GM18951 (cell line): ENCODE measurements at regions not wholly inside any gene's neighbourhood (a gene's known extent, or its start where the extent isn't known, plus 50 kb on each side); places are given as distances from the start of the nearest gene placed in this dataset.
"Not testable (repeated sequence)": the region's sequence is repeated elsewhere in the genome, so short reads cannot be mapped to it uniquely, and the experiment has no call there.

Experiments used
- POLR2A ChIP-seq: IDR thresholded peaks from 4 replicates; pipeline ENCODE4 v1.6.1; 2011; ENCODE audit warnings: mild to moderate bottlenecking; ENCODE audit not compliant: insufficient read length, insufficient read depth; ENCODE audit errors: extremely low read depth
- in situ Hi-C: fragments of 300-500 bp; cut with MboI; formaldehyde crosslinking; loops from one replicate; pipeline ENCODE4 v1.12.0; 2022; ENCODE audit warnings: low sequenced_read_pairs, mixed read lengths, inconsistent platforms; ENCODE audit not compliant: unreplicated experiment

GRCh38 chr3:31295150-31295765 lies 237.5 kb upstream of the STT3B start:
- no peak for TF ChIP-seq POLR2A
- in situ Hi-C loops: no loop called here

GRCh38 chr3:31297726-31298298 lies 234.9 kb upstream of the STT3B start:
- in situ Hi-C loops: no loop called here
- no peak for TF ChIP-seq POLR2A

DNA sequence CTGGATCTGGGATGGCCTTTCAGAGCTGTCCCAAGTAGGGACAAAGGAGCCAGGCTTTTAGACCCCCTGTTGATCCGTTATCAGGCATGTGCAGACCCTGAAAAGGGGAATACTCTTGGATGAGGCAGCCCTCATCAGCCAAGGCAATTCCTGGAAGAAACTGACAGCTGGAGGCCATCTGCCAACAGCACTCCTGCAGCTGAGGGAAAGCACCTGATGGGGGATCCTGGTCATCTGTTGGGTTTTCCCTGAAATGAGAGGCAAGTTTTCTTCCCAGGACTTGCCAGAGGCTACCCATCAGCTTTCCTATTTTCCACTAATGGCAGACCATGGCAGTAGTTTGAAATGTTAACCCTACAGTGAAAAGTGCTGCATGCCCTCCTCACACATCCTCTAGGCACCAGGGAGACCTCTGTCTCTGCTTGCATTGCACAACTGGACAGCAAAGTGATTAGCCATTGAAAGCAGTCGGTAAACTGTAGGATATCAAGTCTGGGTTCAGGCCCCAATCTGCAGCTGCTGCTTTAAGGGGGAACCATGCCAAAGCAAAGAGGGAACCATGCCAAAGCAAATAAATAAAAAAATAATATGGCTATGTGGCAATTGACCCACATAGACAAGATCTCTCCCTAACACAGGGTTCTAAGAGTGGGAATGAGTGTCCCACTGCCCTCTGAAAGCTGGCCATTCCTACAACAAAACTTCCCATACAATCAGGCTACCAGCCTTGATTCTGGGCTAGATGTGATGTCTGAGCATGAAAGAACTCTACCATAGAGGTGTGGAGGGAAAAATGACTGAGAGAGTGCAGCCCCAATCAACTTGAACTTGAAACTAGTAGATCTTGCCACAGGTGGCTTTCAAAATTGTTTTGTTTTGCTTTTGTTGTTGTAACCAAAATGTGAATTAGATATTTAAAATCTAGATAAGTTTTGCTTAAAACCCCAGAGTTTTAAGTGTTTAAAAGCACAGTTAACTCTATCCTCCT lies 232.0 kb upstream of the STT3B start:
- no peak for TF ChIP-seq POLR2A
- in situ Hi-C loops: no loop called here

DNA sequence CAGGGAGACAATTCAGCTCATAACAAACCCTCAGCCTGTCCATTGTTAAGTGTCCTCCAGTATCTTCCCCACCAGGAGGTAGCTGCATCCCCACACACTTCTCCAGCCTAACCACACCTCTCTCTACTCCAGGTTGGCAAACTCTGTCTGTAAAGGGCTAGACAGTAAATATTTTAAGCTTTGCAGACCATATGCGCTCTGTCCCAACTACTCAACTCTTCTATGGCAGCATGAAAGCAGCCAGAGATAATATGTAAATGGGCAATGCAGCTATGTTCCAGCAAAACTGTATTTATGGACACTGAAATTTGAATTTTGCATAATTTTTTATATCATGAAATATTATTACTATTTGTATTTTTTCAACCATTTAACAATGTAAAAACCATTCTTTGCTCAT lies 230.4 kb upstream of the STT3B start:
- in situ Hi-C loops: no loop called here
- TF ChIP-seq POLR2A: no peak

DNA sequence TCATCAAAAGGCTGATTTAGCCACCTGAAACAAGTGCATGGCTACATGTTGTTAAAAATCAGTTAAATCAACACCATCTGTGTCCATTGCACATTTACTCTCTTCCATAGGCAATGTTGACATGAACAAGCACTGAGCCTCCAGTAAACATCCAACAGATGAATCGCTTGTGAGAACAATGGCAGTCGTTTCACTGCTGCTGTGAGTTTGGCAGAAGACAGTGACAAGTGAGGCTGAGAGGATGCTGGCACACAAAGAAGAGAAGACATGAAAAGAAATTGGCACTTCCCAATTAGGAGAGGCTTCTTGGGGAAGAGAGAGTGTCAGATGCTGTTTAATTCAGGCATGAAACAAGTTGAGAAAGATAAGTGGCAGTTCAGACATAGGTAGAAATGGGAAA lies 227.4 kb upstream of the STT3B start:
- in situ Hi-C loops: no loop called here
- TF ChIP-seq POLR2A: no peak

GRCh38 chr3:31307131-31307785 lies 225.5 kb upstream of the STT3B start:
- TF ChIP-seq POLR2A: no peak
- in situ Hi-C loops: no loop called here

- in situ Hi-C loops: no loop called here
- no peak for TF ChIP-seq POLR2A
These were observed 221.2 kb upstream of the STT3B start for GRCh38 chr3:31311559-31311958.

GRCh38 chr3:31312400-31312799 lies 220.3 kb upstream of the STT3B start:
- in situ Hi-C loops: no loop called here
- TF ChIP-seq POLR2A: no peak

GRCh38 chr3:31314258-31314657 lies 218.5 kb upstream of the STT3B start:
- no peak for TF ChIP-seq POLR2A
- in situ Hi-C loops: no loop called here

GRCh38 chr3:31319332-31319731 lies 213.4 kb upstream of the STT3B start:
- TF ChIP-seq POLR2A: no peak
- in situ Hi-C loops: no loop called here

DNA sequence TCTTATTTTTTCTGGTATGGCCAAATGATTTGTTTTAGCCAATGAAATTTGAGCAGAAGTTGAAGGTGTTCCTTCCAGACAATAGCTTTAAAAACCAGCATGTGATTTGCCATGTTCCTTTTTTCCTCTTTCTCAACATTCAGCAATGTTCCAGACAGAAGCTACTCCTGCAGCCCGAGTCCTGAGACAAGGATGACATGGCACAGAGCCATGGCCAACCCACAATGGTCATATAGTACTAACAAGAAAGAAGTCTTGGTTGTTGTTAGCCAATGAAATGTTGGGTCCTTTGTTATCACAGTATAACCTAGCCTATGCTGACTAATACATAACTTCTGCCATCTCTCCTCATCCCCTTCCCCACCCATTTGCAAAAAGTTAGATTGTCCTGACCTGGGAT lies 211.1 kb upstream of the STT3B start:
- TF ChIP-seq POLR2A: no peak
- in situ Hi-C loops: no loop called here

- TF ChIP-seq POLR2A: no peak
- in situ Hi-C loops: no loop called here
These were observed 210.3 kb upstream of the STT3B start for GRCh38 chr3:31322460-31322859.

GRCh38 chr3:31327826-31328357 lies 204.8 kb upstream of the STT3B start:
- in situ Hi-C loops: not testable (repeated sequence)
